HCT116 (cell line): ENCODE measurements at regions not wholly inside any gene's neighbourhood (a gene's known extent, or its start where the extent isn't known, plus 50 kb on each side); places are given as distances from the start of the nearest gene placed in this dataset.

ENCODE experiments used
- CEBPB ChIP-seq: IDR thresholded peaks from 2 replicates; pipeline ENCODE4 v1.6.1; 2012; ENCODE audit warnings: low read depth
- EZH2 ChIP-seq: fragments of 200-600 bp; sonication (generic); IDR thresholded peaks from 2 replicates; pipeline ENCODE4 v1.6.1; 2017; ENCODE audit warnings: antibody characterized with exemption, mixed run types
- JUND ChIP-seq: IDR thresholded peaks from 2 replicates; pipeline ENCODE4 v1.6.1; 2012
- POLR2A ChIP-seq: IDR thresholded peaks from 2 replicates; pipeline ENCODE4 v1.7.0; 2011; ENCODE audit warnings: borderline replicate concordance; ENCODE audit not compliant: insufficient read depth, insufficient read length; ENCODE audit errors: extremely low read depth
- POLR2AphosphoS5 ChIP-seq: IDR thresholded peaks from 2 replicates; pipeline ENCODE4 v1.6.1; 2011; ENCODE audit warnings: mild to moderate bottlenecking, low read depth, low read length, moderate library complexity
- SP1 ChIP-seq: IDR thresholded peaks from 2 replicates; pipeline ENCODE4 v1.6.1; 2012; ENCODE audit warnings: low read depth
- TCF7L2 ChIP-seq: IDR thresholded peaks from 2 replicates; pipeline ENCODE4 v1.7.0; 2011; ENCODE audit warnings: borderline replicate concordance, inconsistent platforms; ENCODE audit not compliant: insufficient read depth, insufficient read length; ENCODE audit errors: extremely low read depth
- ZNF274 ChIP-seq: fragments of 200-500 bp; sonication (Bioruptor generic); IDR thresholded peaks from 2 replicates; pipeline ENCODE4 v1.6.1; 2014; ENCODE audit warnings: mild to moderate bottlenecking, low read depth, low read length, inconsistent platforms
- TF ChIP-seq, protein P1 (sequence below), 3 experiments: fragments of 200-600 bp in 1 of 3; sonication (generic) in 1 of 3; IDR thresholded peaks in 2 of 3; conservative IDR thresholded peaks in 1 of 3; 2 replicates each; pipeline ENCODE4 v1.5.1; 2012 to 2017; ENCODE audit warnings: low read depth in 2 of 3, low read length in 2 of 3, antibody characterized with exemption in 1 of 3, borderline replicate concordance in 1 of 3, control low read depth in 1 of 3, mild to moderate bottlenecking in 1 of 3, mixed read lengths in 1 of 3, mixed run types in 1 of 3, moderate library complexity in 1 of 3; ENCODE audit not compliant: insufficient read depth in 1 of 3
- TF ChIP-seq, protein P2 (sequence below): IDR thresholded peaks from 2 replicates; pipeline ENCODE4 v1.6.1; 2012; ENCODE audit warnings: low read depth
- TF ChIP-seq, protein P3 (sequence below): IDR thresholded peaks from 2 replicates; pipeline ENCODE4 v1.6.1; 2011; ENCODE audit warnings: mild to moderate bottlenecking, low read length, moderate library complexity; ENCODE audit not compliant: insufficient replicate concordance; ENCODE audit errors: extremely low read depth

DNA sequence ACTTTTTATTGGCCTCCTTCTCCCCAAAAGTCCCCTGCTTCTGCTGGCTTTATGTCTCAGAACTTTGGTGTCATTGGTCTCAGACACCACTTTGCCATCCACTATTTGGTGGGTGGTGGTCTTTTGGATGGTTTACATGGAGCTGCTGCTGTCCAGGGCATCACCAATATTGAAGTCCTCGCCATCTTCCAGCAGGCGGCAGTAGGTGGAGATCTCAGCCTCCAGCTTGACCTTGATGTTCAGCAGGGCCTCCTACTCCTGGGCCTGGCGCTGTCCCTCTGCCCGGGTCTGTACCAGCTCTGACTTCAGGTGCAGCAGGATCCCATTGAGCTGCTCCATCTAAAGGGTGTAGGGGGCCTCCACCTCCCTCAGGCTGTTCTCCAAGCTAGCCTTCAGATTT is 148.4 kb upstream of the FOXA2 start:
- TF ChIP-seq, protein P1, sequence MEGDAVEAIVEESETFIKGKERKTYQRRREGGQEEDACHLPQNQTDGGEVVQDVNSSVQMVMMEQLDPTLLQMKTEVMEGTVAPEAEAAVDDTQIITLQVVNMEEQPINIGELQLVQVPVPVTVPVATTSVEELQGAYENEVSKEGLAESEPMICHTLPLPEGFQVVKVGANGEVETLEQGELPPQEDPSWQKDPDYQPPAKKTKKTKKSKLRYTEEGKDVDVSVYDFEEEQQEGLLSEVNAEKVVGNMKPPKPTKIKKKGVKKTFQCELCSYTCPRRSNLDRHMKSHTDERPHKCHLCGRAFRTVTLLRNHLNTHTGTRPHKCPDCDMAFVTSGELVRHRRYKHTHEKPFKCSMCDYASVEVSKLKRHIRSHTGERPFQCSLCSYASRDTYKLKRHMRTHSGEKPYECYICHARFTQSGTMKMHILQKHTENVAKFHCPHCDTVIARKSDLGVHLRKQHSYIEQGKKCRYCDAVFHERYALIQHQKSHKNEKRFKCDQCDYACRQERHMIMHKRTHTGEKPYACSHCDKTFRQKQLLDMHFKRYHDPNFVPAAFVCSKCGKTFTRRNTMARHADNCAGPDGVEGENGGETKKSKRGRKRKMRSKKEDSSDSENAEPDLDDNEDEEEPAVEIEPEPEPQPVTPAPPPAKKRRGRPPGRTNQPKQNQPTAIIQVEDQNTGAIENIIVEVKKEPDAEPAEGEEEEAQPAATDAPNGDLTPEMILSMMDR (IDR thresholded peaks at IDR 0.05 in 2 of 3, conservative IDR thresholded peaks at IDR 0.05 in 1 of 3; ENCODE audit: borderline replicate concordance in 1 of 3, insufficient read depth in 1 of 3, low read depth in 2 of 3, low read length in 2 of 3): 0 out of 6 replicates have a peak, but pooled peaks of 1 of the 3 experiments have one; percentile 3
- TF ChIP-seq, protein P2, sequence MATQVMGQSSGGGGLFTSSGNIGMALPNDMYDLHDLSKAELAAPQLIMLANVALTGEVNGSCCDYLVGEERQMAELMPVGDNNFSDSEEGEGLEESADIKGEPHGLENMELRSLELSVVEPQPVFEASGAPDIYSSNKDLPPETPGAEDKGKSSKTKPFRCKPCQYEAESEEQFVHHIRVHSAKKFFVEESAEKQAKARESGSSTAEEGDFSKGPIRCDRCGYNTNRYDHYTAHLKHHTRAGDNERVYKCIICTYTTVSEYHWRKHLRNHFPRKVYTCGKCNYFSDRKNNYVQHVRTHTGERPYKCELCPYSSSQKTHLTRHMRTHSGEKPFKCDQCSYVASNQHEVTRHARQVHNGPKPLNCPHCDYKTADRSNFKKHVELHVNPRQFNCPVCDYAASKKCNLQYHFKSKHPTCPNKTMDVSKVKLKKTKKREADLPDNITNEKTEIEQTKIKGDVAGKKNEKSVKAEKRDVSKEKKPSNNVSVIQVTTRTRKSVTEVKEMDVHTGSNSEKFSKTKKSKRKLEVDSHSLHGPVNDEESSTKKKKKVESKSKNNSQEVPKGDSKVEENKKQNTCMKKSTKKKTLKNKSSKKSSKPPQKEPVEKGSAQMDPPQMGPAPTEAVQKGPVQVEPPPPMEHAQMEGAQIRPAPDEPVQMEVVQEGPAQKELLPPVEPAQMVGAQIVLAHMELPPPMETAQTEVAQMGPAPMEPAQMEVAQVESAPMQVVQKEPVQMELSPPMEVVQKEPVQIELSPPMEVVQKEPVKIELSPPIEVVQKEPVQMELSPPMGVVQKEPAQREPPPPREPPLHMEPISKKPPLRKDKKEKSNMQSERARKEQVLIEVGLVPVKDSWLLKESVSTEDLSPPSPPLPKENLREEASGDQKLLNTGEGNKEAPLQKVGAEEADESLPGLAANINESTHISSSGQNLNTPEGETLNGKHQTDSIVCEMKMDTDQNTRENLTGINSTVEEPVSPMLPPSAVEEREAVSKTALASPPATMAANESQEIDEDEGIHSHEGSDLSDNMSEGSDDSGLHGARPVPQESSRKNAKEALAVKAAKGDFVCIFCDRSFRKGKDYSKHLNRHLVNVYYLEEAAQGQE: no peak
- TF ChIP-seq SP1 (no peak), TCF7L2 (no peak), POLR2A (no peak), EZH2 (no peak), POLR2AphosphoS5 (no peak), JUND (no peak), CEBPB (no peak), ZNF274 (no peak)
- TF ChIP-seq, protein P3, sequence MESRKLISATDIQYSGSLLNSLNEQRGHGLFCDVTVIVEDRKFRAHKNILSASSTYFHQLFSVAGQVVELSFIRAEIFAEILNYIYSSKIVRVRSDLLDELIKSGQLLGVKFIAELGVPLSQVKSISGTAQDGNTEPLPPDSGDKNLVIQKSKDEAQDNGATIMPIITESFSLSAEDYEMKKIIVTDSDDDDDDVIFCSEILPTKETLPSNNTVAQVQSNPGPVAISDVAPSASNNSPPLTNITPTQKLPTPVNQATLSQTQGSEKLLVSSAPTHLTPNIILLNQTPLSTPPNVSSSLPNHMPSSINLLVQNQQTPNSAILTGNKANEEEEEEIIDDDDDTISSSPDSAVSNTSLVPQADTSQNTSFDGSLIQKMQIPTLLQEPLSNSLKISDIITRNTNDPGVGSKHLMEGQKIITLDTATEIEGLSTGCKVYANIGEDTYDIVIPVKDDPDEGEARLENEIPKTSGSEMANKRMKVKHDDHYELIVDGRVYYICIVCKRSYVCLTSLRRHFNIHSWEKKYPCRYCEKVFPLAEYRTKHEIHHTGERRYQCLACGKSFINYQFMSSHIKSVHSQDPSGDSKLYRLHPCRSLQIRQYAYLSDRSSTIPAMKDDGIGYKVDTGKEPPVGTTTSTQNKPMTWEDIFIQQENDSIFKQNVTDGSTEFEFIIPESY: no peak
